ENCODE measurements at regions not wholly inside any gene's neighbourhood (a gene's known extent, or its start where the extent isn't known, plus 50 kb on each side); places are given as distances from the start of the nearest gene placed in this dataset.

- DNase-seq (ENCODE audit: extremely low read depth in 1 of 4, low spot score in 3 of 4): no peak
- ChIA-PET POLR2A (no interaction called here), CTCF (ENCODE audit: low intra/inter-chr PET ratio) (no interaction called here)
- intact Hi-C loops (cut with micrococcal nuclease) (no loop called here), in situ Hi-C loops (cut with MboI) (no loop called here)
- 74% methylated on average over 5 of the region's 5 CpGs for WGBS (ENCODE audit: insufficient coverage, low coverage, missing lambda C conversion rate)
- Histone ChIP-seq H3K27ac (ENCODE audit: extremely low read depth, low read depth, low read length) (no peak overlapping the region), H3K4me2 (ENCODE audit: insufficient read depth, low read length) (no peak overlapping the region), H3K9me3 (replicated peaks; ENCODE audit: control insufficient read depth, insufficient read depth, low read depth, low read length) (no peaks in the 10 kb centered on the region), H2AFZ (ENCODE audit: low read depth, low read length) (no peak overlapping the region), H4K20me1 (replicated peaks; ENCODE audit: control insufficient read depth, insufficient read depth, low read length) (no peaks in the 10 kb centered on the region), H3K9me1 (ENCODE audit: control insufficient read depth, insufficient read depth, low read length) (no peaks in the 10 kb centered on the region), H3K36me3 (ENCODE audit: control insufficient read depth, insufficient read depth, low read length) (no peaks in the 10 kb centered on the region), H3K27me3 (ENCODE audit: control insufficient read depth in 2 of 2, insufficient read depth in 2 of 2, low read length in 2 of 2) (no peaks in the 10 kb centered on the region), H3K4me1 (replicated peaks in 1 of 2; ENCODE audit: control insufficient read depth in 2 of 2, insufficient read depth in 2 of 2, low read length in 2 of 2) (no peaks in the 10 kb centered on the region), H3K79me2 (ENCODE audit: control insufficient read depth, insufficient read depth, low read length) (no peaks in the 10 kb centered on the region), H3K4me3 (no peak overlapping the region), H3K9ac (ENCODE audit: insufficient read depth in 1 of 2, low read depth in 2 of 2, low read length in 2 of 2) (no peak overlapping the region)
- FAIRE-seq: no peak
- ATAC-seq: no peak
- no TSS peak for BruUV-seq (replicated peaks)
- TF ChIP-seq EP400 (IDR thresholded peaks at IDR 0.05): no peak
- no peak for TF ChIP-seq TSC22D4 (tag; IDR thresholded peaks at IDR 0.05)
- no peak for TF ChIP-seq HCFC1 (IDR thresholded peaks at IDR 0.05; ENCODE audit: low read depth, low read length)
- no peak for TF ChIP-seq BDP1 (IDR thresholded peaks at IDR 0.05; ENCODE audit: insufficient read depth, insufficient read length)
- TF ChIP-seq BRD4 (IDR thresholded peaks at IDR 0.05): no peak
- TF ChIP-seq BRF1 (IDR thresholded peaks at IDR 0.05; ENCODE audit: borderline replicate concordance, extremely low read depth, insufficient read length): no peak
- no peak for TF ChIP-seq TAL1 (IDR thresholded peaks at IDR 0.05)
- TF ChIP-seq NFRKB (IDR thresholded peaks at IDR 0.05; ENCODE audit: low read depth): no peak
- no peak for TF ChIP-seq FOXP4 (CRISPR knock-in tag; IDR thresholded peaks at IDR 0.05; ENCODE audit: borderline replicate concordance)
- TF ChIP-seq DNMT1 (IDR thresholded peaks at IDR 0.05): no peak
Observed at GRCh38 chr3:152729906-152730305, 105.0 kb upstream of the P2RY1 start.

All from K562 (cell line).